ENCODE measurements at regions not wholly inside any gene's neighbourhood (a gene's known extent, or its start where the extent isn't known, plus 50 kb on each side); places are given as distances from the start of the nearest gene placed in this dataset.

- DNase-seq (ENCODE audit: low read depth), result no peak
- no peak for TF ChIP-seq CTCF (conservative IDR thresholded peaks at IDR 0.05; ENCODE audit: control insufficient read depth, insufficient read depth, low read depth, low read length)
- no peak overlapping the region for H3K4me3 ChIP-seq (ENCODE audit: control insufficient read depth, low read depth, low read length)
Measured at GRCh38 chr21:16248705-16249104, 518.9 kb downstream of the USP25 start.

GRCh38 chr21:16250273-16250672, 520.5 kb downstream of the USP25 start:
- no peak for DNase-seq (ENCODE audit: low read depth)
- H3K4me3 ChIP-seq (ENCODE audit: control insufficient read depth, low read depth, low read length), result no peak overlapping the region
- no peak for TF ChIP-seq CTCF (conservative IDR thresholded peaks at IDR 0.05; ENCODE audit: control insufficient read depth, insufficient read depth, low read depth, low read length)

- no peak for TF ChIP-seq CTCF (conservative IDR thresholded peaks at IDR 0.05; ENCODE audit: control insufficient read depth, insufficient read depth, low read depth, low read length)
- H3K4me3 ChIP-seq (ENCODE audit: control insufficient read depth, low read depth, low read length), result no peak overlapping the region
- peak; percentile 14 for DNase-seq (ENCODE audit: low read depth)
Measured at GRCh38 chr21:16258844-16259611, 529.2 kb downstream of the USP25 start.

- DNase-seq (ENCODE audit: low read depth), result peak; percentile 17
- TF ChIP-seq CTCF (conservative IDR thresholded peaks at IDR 0.05; ENCODE audit: control insufficient read depth, insufficient read depth, low read depth, low read length), result no peak
- H3K4me3 ChIP-seq (ENCODE audit: control insufficient read depth, low read depth, low read length), result no peak overlapping the region
Measured at GRCh38 chr21:16262091-16262490, 532.3 kb downstream of the USP25 start.

- H3K4me3 ChIP-seq (ENCODE audit: control insufficient read depth, low read depth, low read length), result no peak overlapping the region
- no peak for TF ChIP-seq CTCF (conservative IDR thresholded peaks at IDR 0.05; ENCODE audit: control insufficient read depth, insufficient read depth, low read depth, low read length)
- peak; percentile 48 for DNase-seq (ENCODE audit: low read depth)
Measured at GRCh38 chr21:16264319-16264718, 534.5 kb downstream of the USP25 start.

GRCh38 chr21:16269476-16269875, 539.7 kb downstream of the USP25 start:
- DNase-seq (ENCODE audit: low read depth), result no peak
- TF ChIP-seq CTCF (conservative IDR thresholded peaks at IDR 0.05; ENCODE audit: control insufficient read depth, insufficient read depth, low read depth, low read length), result no peak
- no peak overlapping the region for H3K4me3 ChIP-seq (ENCODE audit: control insufficient read depth, low read depth, low read length)

Data from fibroblast of mammary gland (primary cell).